Neural progenitor cell (in vitro differentiated cells): ENCODE measurements at regions not wholly inside any gene's neighbourhood (a gene's known extent, or its start where the extent isn't known, plus 50 kb on each side); places are given as distances from the start of the nearest gene placed in this dataset.

Experiments used
- CTCF ChIP-seq: fragments of 200-600 bp; sonication (generic); IDR thresholded peaks from 2 replicates; pipeline ENCODE4 v1.5.1; 2017; ENCODE audit warnings: antibody characterized with exemption, mild to moderate bottlenecking
- EZH2 ChIP-seq: fragments of 200-600 bp; sonication (generic); IDR thresholded peaks from 2 replicates; pipeline ENCODE4 v1.6.1; 2017; ENCODE audit warnings: antibody characterized with exemption, mild to moderate bottlenecking, moderate library complexity

- no peak for TF ChIP-seq CTCF
- no peak for TF ChIP-seq EZH2
Measured at GRCh38 chr11:15535414-15535813, 420.7 kb downstream of the INSC start.
